ENCODE measurements at regions not wholly inside any gene's neighbourhood (a gene's known extent, or its start where the extent isn't known, plus 50 kb on each side); places are given as distances from the start of the nearest gene placed in this dataset.

DNA sequence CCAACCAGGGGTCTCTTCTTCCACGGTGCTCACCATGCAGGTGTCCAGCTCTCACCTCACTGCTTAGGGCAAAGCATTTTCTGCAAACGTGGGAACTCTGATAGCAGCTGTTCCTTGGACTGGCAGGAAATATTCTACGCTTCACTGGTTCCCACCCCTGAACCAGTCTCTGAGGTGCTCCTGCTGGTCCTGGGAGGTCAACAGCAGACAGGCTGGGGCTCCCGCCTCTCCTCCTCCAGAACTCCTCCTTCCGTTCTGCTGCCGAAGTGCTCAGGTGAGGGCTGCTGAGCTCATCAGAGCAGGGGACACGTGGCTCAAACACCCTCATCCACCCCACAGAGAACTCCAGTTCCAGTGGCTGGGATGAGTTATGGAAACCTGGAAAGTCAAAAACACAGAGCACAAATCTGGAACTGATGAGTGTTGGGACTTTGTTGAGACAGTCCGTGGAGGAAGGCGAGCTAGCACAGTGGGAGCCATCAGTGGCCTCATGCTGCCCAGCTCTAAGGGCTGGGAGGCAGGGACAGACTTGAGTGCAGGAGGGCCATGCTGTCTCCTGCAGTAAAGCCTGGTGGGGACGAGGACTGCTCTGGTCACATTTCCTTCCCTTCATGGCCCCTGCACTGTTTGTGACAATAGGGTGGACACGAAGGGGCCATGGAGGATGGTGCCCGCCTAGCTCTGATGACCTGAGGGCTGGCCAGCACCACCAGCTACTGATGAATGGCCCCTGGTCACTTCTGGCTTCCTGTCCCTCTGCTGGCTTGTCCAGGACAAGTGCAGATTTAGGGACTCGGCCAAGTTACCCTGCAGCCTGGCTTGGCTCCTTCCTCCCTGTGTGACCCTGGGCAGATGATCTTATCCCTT is 137.8 kb downstream of the KLF13 start:
- TF ChIP-seq, protein P1, sequence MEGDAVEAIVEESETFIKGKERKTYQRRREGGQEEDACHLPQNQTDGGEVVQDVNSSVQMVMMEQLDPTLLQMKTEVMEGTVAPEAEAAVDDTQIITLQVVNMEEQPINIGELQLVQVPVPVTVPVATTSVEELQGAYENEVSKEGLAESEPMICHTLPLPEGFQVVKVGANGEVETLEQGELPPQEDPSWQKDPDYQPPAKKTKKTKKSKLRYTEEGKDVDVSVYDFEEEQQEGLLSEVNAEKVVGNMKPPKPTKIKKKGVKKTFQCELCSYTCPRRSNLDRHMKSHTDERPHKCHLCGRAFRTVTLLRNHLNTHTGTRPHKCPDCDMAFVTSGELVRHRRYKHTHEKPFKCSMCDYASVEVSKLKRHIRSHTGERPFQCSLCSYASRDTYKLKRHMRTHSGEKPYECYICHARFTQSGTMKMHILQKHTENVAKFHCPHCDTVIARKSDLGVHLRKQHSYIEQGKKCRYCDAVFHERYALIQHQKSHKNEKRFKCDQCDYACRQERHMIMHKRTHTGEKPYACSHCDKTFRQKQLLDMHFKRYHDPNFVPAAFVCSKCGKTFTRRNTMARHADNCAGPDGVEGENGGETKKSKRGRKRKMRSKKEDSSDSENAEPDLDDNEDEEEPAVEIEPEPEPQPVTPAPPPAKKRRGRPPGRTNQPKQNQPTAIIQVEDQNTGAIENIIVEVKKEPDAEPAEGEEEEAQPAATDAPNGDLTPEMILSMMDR (conservative IDR thresholded peaks at IDR 0.05): no peak
- TF ChIP-seq ZFX (IDR thresholded peaks at IDR 0.05): no peak
- H3K27ac ChIP-seq: no peak overlapping the region

DNA sequence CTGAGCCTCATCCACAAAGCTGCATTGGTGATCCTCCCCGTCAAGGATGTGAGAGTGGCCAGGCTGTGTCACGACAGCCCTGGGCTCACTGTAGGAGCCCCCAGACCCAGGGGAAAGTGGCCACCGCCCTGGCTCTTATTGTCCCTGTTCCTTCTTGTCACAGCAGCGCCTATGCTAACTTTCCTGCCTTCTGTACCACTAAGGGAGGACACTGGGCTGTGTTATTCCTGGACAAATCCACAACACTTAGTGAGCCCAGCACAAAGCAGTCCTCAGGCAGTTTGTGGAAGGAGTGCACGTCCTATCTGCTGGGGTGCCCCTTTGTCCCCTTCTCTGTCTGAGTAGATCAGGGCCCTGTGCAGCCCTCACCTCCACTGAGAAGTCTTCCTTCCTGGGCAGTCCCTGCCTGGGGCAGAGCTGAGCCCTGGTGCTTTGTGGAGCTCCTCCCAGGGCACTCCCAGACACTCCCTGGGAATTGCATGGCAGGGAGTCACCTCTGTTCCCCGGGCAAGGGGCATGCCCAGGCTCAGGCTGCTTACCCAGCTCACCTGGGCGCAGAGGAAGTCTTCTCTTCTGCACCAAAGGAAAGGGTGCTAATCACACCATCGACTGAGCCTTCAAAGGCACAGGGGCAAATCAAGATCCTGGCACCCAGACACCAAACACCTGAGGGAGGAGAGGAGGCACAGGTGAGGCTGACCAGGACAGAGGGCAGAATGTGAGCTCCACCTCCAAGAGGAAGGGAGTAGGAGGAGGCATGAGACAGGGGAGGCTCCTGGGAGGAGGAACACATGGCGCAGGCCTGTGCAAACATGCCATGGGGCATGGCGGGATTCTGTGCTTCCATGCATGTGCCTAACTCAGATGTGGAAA is 138.7 kb downstream of the KLF13 start:
- no peak overlapping the region; the same call in 1 of the 2 replicates for H3K27ac ChIP-seq
- TF ChIP-seq ZFX (IDR thresholded peaks at IDR 0.05): no peak
- TF ChIP-seq, protein P1 (conservative IDR thresholded peaks at IDR 0.05): no peak

DNA sequence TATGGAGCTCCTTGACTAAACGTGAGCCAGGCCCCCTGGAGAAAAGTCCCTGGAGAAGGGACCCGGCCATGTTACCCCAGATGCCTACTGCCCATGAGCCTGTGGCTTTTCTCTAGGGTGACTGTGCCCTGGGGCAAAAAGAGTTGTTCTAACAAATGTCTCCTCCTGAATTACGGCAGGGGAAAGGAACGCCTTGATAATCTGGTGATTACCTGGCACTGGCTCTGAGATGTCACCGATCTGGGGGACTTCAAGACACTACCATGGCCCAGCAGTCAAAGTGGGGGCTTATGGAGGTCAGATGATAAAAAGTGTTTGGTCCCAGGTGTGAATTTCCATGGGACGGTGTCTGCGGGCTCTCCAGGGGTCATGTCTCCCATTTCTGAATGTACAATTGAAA is 140.7 kb downstream of the KLF13 start:
- no peak overlapping the region for H3K27ac ChIP-seq

DNA sequence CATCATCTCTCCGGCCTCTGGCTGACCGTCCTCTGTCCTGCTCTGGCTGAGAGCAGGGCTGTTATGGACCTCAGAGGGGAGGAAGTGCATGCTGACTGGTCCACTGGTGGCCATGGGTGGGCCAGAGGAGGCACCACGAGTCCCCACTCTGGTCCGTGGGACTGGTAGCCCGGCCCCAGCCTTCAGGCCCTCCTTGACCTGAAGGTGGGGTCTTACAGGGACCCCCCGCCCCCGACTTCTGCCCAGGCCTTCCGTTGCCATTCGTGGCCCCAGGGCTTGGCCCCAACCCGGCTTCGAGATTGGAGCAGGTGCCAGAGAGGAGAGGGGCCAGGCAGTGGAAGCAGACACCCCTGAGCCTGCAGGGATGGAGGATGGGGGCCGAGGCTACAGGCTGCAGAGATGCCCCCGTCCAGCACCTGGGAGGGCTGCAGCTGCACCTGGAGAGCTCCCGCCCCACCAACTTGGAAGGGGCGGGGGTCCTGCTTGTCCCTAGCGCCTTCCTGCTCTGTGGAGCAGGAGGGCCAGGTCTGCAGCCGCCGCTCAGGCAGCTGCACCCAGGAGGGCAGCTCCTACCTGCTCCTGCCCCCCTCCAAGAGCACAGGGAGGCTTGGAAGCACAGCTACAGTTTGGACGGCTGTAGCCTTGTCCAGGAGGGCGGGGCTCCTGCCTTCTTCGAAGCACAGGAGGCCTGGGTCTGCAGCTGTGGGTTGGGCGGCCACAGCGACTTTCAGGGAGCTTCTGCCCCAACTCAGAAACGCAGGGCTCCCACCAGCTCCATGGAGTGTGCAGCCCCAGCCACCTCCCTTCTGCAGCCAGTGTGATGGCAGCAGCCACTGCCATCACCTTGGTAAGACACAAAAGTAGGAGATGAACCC is 142.5 kb downstream of the KLF13 start:
- H3K27ac ChIP-seq: no peak overlapping the region
- TF ChIP-seq ZFX (IDR thresholded peaks at IDR 0.05): no peak
- TF ChIP-seq, protein P1 (conservative IDR thresholded peaks at IDR 0.05): no peak

More for the DNA sequence above, 140.7 kb downstream of the KLF13 start:
- TF ChIP-seq, protein P1 (conservative IDR thresholded peaks at IDR 0.05): no peak
- TF ChIP-seq ZFX (IDR thresholded peaks at IDR 0.05): no peak

DNA sequence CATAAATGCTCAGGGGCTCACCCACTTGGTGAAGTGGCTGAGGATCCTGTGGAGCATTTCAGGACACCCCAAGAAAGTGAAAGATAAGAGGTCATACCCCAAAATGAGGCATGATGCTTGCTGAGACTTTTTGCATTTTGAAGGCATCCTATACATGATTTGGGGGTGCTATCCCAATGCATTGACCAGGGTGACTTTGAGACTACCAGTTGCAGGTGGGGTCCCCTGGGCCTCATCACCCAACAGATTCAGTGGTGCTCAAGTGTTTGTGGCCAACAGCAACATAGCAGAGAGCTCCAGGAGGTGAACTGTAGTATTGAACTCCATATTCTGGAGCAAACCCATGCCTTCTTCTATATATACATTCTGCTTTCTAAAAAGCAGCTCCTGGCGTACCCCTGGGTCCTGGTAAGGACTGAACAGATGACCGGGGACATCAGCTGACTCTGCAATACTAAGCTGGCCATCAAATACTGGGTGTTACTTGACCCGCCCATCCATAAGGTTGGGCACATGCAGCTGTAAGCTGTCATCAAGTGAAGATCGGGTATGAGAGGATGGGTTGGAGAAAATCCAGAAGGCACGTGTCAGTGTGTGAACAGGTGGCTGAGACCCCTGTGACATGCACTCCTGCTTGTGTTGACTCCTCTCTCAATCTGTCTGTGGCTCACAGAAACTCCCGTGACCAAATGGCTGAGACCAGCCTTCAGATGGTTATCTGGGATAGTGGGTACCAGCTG is 143.3 kb downstream of the KLF13 start:
- H3K27ac ChIP-seq: no peak overlapping the region
- TF ChIP-seq ZFX (IDR thresholded peaks at IDR 0.05): no peak
- TF ChIP-seq, protein P1 (conservative IDR thresholded peaks at IDR 0.05): no peak

DNA sequence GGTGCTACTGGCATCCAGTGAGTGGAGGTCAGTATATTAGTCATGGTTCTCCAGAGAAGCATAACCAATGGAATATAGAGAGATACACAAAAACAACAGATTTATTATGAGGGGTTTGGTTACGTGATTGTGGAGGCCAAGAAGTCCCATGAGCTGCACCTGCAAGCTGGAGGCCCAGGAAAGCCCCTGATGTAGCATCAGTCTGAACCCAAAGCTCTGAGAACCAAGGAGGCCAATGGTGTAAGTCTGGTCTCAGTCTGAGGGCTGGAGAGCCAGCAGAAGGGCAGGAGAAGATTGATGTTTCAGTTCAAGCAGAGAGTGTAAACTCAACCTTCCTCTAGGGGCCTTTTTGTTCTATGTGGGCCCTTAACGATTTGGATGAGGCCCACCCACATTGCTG is 144.1 kb downstream of the KLF13 start:
- TF ChIP-seq ZFX (IDR thresholded peaks at IDR 0.05): no peak
- TF ChIP-seq, protein P1 (conservative IDR thresholded peaks at IDR 0.05): no peak
- no peak overlapping the region for H3K27ac ChIP-seq

Measured in C4-2B (cell line).